GM21423 (cell line): ENCODE measurements at regions not wholly inside any gene's neighbourhood (a gene's known extent, or its start where the extent isn't known, plus 50 kb on each side); places are given as distances from the start of the nearest gene placed in this dataset.
A peak's percentile ranks its signal among the peaks of the same experiment; 100 is the strongest.
"Not testable (repeated sequence)": the region's sequence is repeated elsewhere in the genome, so short reads cannot be mapped to it uniquely, and the experiment has no call there.

Experiments used
- ATAC-seq: cut with Tn5 transposase; IDR thresholded peaks from one replicate; pipeline ENCODE4 v1.9.1; 2021; ENCODE audit warnings: mild to moderate bottlenecking, moderate library complexity; ENCODE audit not compliant: unreplicated experiment

DNA sequence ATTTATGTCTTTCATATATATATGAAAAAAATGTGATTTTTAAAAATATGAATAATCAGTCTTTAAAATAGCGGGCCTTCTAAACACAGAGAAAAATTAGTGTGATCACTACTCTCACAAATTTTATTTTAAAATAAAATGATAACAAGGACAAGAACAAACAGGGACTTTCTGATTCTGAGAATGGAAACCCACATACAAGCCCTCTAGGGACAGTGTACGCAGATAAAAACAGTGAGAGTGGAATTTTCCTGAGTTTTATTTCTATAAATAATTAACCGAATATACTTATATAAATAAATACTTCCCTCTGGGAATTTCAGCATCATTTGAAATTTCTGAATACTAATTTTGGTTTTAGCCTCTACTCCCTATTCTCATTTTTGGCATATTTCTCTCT lies 201.4 kb upstream of the CBLB start:
- ATAC-seq, result no peak

DNA sequence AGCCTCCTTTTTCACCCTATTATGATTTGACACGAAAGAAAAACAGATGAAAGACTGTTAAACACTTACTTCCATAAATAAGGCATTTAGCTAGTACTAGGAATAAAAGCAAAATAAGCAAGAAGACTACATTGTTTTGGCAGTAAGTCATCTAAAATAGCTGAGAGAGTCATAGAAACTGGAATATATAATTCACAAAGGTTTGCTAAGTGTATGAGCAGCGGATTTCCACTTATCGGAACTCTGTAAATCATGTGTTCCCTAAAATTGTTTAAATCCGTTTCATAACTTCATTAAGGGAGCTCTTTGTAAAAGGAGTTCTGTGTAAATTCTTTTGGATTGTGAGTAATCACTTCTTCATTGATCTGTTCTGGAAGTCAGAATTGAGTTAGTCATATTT lies 202.5 kb upstream of the CBLB start:
- no peak for ATAC-seq

GRCh38 chr3:106072596-106072995 lies 203.8 kb upstream of the CBLB start:
- ATAC-seq, result not testable (repeated sequence)

GRCh38 chr3:106073806-106074205 lies 205.0 kb upstream of the CBLB start:
- ATAC-seq, result not testable (repeated sequence)

DNA sequence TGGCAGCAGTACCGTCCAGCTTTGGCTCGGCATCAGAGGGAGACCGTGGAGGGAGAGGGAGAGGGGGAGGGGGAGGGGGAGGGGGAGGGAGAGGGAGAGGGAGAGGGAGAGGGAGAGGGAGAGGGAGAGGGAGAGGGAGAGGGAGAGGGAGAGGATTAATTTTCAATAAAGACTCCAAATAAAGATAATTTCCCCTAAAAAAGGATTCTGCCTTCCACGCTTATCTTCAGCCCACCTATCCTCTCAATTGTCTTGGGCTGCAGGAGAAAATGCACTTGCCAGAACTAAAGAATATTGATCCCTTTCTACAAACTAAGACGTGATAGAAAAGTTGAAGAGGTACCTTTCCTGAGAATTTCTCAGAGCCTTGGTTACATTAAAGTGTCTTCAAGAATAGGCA lies 206.9 kb upstream of the CBLB start:
- ATAC-seq, result not testable (repeated sequence)

- ATAC-seq, result no peak
Measured at GRCh38 chr3:106078635-106079034, 209.8 kb upstream of the CBLB start.

DNA sequence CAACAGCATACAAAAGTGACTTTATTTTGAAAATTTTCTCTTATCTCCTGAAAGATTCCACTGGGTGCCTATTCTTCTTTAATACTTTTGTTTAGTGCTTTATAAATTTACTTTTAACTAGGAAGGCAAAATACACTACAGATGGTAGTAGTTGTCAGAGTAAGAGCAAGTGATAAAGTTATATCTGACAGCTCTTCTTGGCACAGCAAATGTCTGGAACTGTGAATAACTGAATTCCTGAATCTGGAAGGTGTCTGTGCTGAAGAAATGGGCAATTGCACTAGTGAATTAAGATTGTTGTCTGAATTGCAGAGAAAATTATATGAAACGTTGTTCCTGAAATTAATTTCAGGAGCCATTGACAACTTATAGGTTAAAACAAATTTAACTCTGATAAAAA lies 213.8 kb upstream of the CBLB start:
- ATAC-seq, result no peak

DNA sequence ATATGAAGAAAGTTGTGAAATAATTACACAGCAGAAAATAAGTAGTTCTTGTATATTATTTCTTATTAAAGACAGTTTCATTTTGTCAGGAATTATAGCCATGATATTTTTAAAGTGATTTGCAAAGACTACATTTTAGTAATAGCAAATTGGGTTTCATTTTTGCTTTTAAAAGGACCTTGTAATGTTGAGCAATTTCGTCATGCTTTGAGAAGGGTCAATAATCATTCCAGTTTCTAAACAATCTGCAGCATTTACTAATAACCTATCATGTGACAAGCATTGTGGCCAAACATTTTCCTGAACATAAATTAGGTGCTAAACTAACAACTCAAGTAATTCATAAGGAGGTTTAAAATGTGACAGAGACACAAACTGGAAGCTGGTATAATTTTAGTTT lies 214.4 kb upstream of the CBLB start:
- peak; percentile 49 for ATAC-seq

- ATAC-seq, result no peak
Measured at GRCh38 chr3:106083854-106084253, 215.0 kb upstream of the CBLB start.

DNA sequence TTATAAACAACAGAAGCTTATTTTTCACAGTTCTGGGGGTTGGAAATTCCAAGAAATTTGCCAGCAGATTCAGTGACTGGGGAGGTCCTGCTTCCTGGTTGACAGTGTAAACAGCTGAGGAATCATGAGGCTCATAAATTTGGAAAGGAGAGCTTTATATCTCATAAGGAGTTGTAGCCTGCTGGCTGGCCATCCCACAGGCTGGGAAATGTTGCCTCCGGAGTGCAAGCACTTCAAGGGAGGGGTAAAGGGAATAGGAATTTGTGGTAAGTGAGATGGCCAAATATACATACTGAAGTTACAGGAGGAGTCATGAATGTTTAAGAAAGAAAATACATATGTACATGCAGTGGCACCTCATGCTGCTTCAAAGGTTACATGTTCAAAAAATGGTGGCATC lies 217.2 kb upstream of the CBLB start:
- no peak for ATAC-seq

- no peak for ATAC-seq
Measured at GRCh38 chr3:106086636-106087035, 217.8 kb upstream of the CBLB start.

- ATAC-seq, result no peak
Measured at GRCh38 chr3:106088304-106088703, 219.5 kb upstream of the CBLB start.

- no peak for ATAC-seq
Measured at GRCh38 chr3:106088899-106089298, 220.1 kb upstream of the CBLB start.

DNA sequence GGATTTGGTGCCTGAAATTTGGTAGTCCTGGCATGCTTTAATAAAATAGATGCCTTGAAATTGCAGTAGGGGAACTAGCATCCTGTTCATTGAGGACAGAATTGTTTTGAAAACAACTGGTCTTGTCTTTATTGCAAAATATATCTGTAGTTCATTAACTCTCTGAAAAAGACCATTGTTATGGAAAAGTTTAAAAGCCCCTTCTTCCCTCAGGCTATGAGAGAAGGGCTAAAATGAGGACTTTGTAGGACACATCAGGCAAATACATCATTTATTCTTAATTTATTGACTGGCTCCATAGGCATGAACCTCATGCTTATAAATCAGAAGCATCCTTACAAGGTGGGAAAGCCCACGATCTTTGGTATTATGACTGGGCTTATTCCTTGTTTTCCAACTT lies 221.0 kb upstream of the CBLB start:
- no peak for ATAC-seq

DNA sequence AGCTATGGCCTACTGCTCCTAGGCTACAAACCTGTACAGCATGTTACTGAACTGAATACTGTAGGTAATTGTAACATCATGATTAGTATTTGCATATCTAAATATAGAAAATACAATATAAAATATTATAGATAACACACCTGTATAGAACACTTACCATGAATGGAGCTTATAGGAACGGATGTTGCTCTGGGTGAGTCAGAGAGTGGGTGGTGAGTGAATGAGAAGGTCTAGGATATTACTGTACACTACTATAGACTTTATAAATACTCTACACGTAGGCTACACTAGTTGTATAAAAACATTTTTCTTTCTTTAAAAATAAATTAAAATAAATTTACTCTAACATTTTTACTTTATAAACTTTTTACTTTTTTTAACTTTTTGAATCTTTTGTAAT lies 224.0 kb upstream of the CBLB start:
- ATAC-seq, result no peak

DNA sequence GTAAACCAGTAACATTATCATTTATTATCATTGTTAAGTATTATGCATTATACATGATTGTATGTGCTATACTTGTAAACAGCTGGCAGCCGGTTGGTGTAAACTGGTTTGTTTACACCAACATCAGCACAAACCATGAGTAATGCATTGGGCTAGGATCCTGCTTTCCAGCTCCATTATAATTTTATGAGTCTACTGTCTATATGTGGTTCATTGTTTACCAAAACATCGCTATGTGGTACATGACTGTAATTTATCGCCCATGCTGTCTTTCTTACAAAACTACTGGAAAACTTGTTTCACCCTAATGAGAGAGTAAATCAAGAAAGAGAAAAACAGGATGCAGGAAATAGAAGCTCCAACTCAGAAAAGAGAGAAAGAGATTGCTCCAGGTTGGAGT lies 224.8 kb upstream of the CBLB start:
- no peak for ATAC-seq

DNA sequence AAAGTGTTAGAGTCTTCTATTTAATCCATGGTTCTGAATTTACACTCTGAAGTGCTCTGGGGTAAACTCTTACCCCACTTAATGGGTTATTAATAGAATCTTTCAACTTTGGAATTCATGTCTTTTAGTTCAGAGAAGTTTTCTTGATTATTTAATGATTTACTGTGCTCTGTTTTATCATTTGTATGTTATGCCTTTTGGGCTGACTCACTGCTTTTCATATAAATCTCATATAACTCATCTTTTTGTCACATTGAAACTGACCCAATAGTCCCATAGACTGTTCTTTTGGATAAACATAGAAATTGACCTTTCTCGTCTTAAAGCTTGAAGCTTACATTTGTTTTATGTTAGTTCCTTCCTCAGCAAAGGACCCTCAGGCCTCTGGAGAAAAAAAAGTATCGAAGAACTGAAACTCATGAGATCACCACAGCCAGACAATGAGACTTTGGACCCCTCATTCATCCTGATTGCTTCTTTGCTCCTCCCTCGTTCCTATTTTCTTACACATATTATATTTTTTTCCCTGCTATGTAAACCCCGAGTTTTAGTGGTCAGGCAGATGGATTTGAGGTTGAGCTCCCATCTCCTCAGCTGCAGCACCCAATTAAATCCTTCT lies 229.1 kb upstream of the CBLB start:
- no peak for ATAC-seq

DNA sequence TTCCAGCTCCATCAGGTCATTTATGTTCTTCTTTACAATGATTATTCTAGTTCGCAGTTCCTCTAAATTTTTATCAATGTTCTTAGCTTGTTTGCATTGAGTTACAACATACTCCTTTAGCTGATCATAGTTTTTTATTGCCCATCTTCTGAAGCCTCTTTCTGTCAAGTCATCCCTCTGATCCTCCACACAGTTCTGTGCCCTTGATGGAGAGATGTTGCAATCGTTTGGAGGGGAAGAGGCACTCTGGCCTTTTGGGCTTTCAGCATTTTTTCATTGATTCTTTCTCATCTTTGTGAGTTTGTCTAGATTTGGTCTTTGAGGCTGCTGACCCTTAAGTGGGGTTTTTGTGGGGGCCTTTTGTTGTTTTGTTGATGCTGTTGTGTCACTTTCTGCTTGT lies 234.6 kb upstream of the CBLB start:
- ATAC-seq, result no peak

- ATAC-seq, result no peak
Measured at GRCh38 chr3:106104078-106104477, 235.3 kb upstream of the CBLB start.

DNA sequence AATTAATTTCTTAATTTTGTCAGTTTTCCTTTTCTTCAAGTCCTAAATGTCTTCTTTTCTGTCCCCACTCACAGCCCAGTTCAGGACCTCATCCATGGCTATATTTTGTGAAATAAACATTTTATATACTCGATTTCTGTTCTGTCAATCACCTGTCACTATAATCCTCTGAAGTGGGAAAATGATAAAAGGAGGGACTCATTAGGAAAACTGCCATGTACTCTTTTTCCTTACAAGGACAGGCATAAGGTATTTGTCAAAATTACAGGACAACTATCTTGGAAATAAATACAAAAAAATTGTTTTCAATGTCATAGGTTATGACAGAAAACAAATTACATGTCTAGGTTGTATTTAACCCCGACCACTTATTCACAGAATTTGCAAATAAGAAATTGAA lies 240.1 kb upstream of the CBLB start:
- no peak for ATAC-seq

DNA sequence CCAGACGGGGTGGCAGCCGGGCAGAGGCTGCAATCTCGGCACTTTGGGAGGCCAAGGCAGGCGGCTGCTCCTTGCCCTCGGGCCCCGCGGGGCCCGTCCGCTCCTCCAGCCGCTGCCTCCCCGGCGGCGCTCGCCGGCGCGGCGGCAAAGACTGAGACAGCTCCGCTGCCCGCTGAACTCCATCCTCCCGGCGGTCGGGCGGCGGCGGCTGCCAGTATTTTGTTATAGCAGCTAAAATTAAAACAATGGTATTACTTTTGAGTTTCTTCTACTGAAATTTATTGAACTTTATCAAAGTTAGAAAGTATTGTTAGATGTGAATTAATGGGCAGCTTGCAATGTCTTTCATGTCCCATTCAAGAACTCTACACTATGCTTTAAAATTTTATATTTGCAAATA lies 243.7 kb upstream of the CBLB start:
- ATAC-seq, result not testable (repeated sequence)

- ATAC-seq, result no peak
Measured at GRCh38 chr3:106113747-106114146, 244.9 kb upstream of the CBLB start.

- no peak for ATAC-seq
Measured at GRCh38 chr3:106114220-106114619, 245.4 kb upstream of the CBLB start.

GRCh38 chr3:106114848-106115247 lies 246.0 kb upstream of the CBLB start:
- no peak for ATAC-seq
